Cardiac muscle cell (in vitro differentiated cells and primary cell): ENCODE measurements at regions not wholly inside any gene's neighbourhood (a gene's known extent, or its start where the extent isn't known, plus 50 kb on each side); places are given as distances from the start of the nearest gene placed in this dataset.

Experiments used
- DNase-seq, 2 donors: peaks; one replicate each; pipeline versions ENCODE4 v3.0.0 to v3.0.0-alpha.2; 2010 to 2017; ENCODE audit warnings: low read depth in 1 of 2, low spot score in 1 of 2
- H3K27ac ChIP-seq: fragments of 200-600 bp; sonication (generic); 2 replicates; pipeline ENCODE4 v1.5.1; 2016
- H3K27me3 ChIP-seq: fragments of 200-600 bp; sonication (generic); 2 replicates; pipeline ENCODE4 v1.6.0; 2016; ENCODE audit warnings: control low read depth
- H3K36me3 ChIP-seq: fragments of 200-600 bp; sonication (generic); 2 replicates; pipeline ENCODE4 v1.5.1; 2016; ENCODE audit warnings: control low read depth
- H3K4me1 ChIP-seq: fragments of 200-600 bp; sonication (generic); 2 replicates; pipeline ENCODE4 v1.8.1; 2017; ENCODE audit warnings: low read depth, mild to moderate bottlenecking, mixed run types
- H3K4me3 ChIP-seq: fragments of 200-600 bp; sonication (generic); 2 replicates; pipeline ENCODE4 v1.5.1; 2016; ENCODE audit warnings: mild to moderate bottlenecking
- H3K9me3 ChIP-seq: fragments of 200-600 bp; sonication (generic); 2 replicates; pipeline ENCODE4 v1.5.1; 2017; ENCODE audit warnings: low read depth, mild to moderate bottlenecking, control low read depth
- TF ChIP-seq, protein P1 (sequence below): IDR thresholded peaks from 2 replicates; pipeline ENCODE4 v1.5.1; 2012; ENCODE audit warnings: low read depth, mild to moderate bottlenecking, low read length

DNA sequence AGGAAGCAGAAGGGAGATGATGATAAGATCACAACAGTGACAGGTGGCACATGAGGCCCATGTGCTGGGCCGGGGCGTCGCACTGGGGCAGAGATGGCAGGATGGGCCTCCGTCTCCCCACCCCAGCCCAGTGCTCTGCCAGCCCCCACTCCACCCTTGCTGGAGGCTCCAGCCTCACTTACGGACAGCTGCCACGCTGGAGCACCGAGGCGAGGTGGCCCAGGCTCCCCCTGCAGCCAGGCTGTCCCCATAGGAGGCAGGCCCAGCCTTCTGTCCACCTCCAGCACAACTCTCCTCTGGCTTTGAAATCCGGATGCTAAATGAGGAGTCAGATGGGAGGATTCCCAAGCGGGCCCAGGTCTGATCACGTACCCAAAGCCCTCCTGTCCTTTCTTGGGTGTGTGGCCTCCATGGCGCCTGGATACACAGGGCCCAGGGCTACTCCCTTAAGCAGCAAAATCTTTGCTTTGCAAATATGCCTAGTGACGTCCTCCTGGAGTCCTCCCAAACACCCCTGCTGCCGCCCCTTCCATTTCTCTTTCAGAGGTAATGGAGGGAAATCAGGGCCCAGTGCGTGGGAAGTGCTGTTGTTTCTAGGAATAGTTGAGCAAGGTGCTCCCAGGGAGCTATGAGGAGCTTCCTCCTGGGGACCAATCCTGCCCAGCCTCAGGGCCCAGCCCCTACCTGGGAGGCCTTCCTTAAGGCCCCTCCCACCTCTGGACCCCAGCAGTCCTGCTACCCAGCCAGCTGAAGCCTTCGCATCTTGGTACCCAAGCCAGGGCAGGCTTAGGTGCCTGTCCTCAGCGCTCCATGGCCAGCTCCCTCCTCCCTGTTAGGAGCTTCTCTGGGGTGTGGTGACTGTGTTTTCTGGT, 170.4 kb upstream of the MYCN start:
- H3K27ac ChIP-seq, result no peak overlapping the region
- no peaks in the 10 kb centered on the region for H3K9me3 ChIP-seq
- TF ChIP-seq, protein P1, sequence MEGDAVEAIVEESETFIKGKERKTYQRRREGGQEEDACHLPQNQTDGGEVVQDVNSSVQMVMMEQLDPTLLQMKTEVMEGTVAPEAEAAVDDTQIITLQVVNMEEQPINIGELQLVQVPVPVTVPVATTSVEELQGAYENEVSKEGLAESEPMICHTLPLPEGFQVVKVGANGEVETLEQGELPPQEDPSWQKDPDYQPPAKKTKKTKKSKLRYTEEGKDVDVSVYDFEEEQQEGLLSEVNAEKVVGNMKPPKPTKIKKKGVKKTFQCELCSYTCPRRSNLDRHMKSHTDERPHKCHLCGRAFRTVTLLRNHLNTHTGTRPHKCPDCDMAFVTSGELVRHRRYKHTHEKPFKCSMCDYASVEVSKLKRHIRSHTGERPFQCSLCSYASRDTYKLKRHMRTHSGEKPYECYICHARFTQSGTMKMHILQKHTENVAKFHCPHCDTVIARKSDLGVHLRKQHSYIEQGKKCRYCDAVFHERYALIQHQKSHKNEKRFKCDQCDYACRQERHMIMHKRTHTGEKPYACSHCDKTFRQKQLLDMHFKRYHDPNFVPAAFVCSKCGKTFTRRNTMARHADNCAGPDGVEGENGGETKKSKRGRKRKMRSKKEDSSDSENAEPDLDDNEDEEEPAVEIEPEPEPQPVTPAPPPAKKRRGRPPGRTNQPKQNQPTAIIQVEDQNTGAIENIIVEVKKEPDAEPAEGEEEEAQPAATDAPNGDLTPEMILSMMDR, result no peak
- H3K27me3 ChIP-seq, result no peaks in the 10 kb centered on the region
- no peaks in the 10 kb centered on the region for H3K36me3 ChIP-seq
- no peaks in the 10 kb centered on the region for H3K4me1 ChIP-seq
- no peak for DNase-seq
- H3K4me3 ChIP-seq, result no peak overlapping the region

DNA sequence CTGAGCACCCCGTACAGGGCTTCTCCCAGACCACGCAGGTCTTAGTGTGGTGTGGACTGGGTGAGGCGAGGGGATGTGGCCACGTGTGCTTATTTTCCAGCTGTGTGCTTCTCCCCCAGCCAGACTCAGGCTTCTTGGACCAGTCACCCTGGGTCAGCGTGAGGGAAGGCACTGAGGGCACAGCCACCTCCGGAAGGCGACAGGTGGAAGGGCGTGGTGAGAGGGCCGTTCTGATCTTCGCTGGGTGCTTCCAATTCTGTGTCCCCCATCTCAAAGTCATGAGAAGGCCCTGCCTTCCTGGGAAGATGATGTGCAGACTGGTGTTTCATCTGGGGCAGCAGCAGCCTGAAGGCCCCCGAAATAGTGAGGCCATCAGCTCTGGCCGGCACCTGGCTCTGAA, 169.7 kb upstream of the MYCN start:
- Histone ChIP-seq H3K4me1 (no peaks in the 10 kb centered on the region), H3K36me3 (no peaks in the 10 kb centered on the region), H3K9me3 (no peaks in the 10 kb centered on the region), H3K4me3 (no peak overlapping the region), H3K27ac (no peak overlapping the region), H3K27me3 (no peaks in the 10 kb centered on the region)
- no peak for DNase-seq
- TF ChIP-seq, protein P1, result no peak

DNA sequence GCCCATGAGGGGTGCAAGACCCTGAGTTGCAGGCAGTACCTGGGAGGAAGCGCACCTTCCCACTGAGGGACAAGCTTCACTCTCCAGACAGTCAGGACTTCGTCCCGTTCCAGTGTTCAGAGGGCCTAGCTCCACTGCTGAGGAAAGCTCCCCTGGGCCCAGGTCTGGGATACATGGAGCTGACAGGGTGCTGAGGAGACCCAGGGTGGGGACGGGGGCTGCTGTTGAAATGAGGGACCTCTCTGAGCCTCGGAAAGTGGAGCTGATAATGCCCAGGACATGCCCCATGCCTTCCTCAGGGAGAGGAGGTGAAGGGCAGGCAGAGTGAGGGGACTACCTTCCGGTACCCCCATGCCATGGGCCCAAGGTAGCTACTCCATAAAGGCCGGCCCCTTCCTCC, 169.2 kb upstream of the MYCN start:
- no peak for DNase-seq
- Histone ChIP-seq H3K27me3 (no peaks in the 10 kb centered on the region), H3K9me3 (no peaks in the 10 kb centered on the region)

DNA sequence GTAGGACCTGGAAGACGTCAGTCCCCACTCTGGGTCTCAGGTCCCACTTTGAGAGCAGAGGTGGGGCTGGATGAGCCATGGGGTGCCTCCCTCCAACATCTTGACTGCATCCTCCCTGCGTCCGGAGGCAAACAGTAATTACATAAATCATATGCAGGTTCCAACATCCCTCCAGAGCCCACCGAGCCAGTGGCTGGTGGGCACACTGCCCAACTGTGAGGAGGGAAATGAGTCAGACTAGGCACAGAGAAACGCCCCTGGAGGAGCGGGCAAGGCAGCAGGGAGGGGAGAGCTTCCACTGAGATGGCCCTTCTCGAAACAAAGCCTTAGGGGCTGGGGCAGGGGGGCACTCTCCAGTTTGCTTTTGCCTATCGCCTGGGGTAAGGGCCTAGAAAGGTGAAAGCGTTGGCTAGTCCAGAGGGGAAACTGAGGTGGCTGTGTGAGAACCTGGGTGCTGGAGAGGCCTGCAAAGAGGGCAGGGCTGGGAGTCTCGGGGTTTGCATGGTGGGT, 168.2 kb upstream of the MYCN start:
- Histone ChIP-seq H3K27me3 (no peaks in the 10 kb centered on the region), H3K36me3 (no peaks in the 10 kb centered on the region), H3K4me1 (no peaks in the 10 kb centered on the region), H3K4me3 (no peak overlapping the region), H3K27ac (no peak overlapping the region), H3K9me3 (no peaks in the 10 kb centered on the region)
- DNase-seq, result no peak
- TF ChIP-seq, protein P1, result no peak

More for the DNA sequence above, 169.2 kb upstream of the MYCN start:
- Histone ChIP-seq H3K27ac (no peak overlapping the region), H3K4me1 (no peaks in the 10 kb centered on the region), H3K36me3 (no peaks in the 10 kb centered on the region), H3K4me3 (no peak overlapping the region)
- TF ChIP-seq, protein P1, result no peak

DNA sequence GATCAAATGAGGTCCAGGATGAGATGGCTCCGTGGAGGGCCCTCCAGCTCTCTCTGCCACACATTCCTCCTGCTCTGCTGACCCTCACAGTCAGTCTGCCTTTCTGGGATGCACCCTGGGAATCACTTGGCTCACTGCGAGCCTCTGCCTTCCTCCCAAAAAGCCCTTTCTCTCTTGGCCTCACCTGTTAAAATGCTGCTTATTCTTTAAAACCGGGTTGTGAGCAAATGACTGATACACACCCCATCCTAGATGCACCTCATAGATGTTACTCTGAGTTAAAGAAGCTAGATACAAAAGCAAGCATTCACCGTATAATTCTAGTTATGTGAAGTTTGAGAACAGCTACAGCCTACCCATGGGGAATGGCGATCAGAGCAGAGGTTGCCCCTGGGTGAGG, 167.7 kb upstream of the MYCN start:
- TF ChIP-seq, protein P1, result no peak
- Histone ChIP-seq H3K4me3 (no peak overlapping the region), H3K4me1 (no peaks in the 10 kb centered on the region), H3K27ac (no peak overlapping the region), H3K9me3 (no peaks in the 10 kb centered on the region), H3K36me3 (no peaks in the 10 kb centered on the region), H3K27me3 (no peaks in the 10 kb centered on the region)
- DNase-seq, result no peak
